Liver (tissue), 3 donors: ENCODE measurements at regions not wholly inside any gene's neighbourhood (a gene's known extent, or its start where the extent isn't known, plus 50 kb on each side); places are given as distances from the start of the nearest gene placed in this dataset.

Experiments used
- ATF3 ChIP-seq: IDR thresholded peaks from 2 replicates; pipeline ENCODE4 v1.6.1; 2016; ENCODE audit warnings: antibody characterized with exemption
- FOXA1 ChIP-seq: IDR thresholded peaks from 2 replicates; pipeline ENCODE4 v1.6.1; 2016; ENCODE audit warnings: antibody characterized with exemption
- MAX ChIP-seq: IDR thresholded peaks from 2 replicates; pipeline ENCODE4 v1.6.1; 2016; ENCODE audit warnings: antibody characterized with exemption
- NR2F2 ChIP-seq: IDR thresholded peaks from 2 replicates; pipeline ENCODE4 v1.6.1; 2016; ENCODE audit warnings: antibody characterized with exemption
- RAD21 ChIP-seq, 2 donors: IDR thresholded peaks; 2 replicates each; pipeline ENCODE4 v1.6.1; 2016; ENCODE audit warnings: antibody characterized with exemption in 2 of 2, mild to moderate bottlenecking in 2 of 2
- RXRA ChIP-seq, 2 donors: IDR thresholded peaks; 2 replicates each; pipeline ENCODE4 v1.6.1; 2017 to 2018; ENCODE audit warnings: antibody characterized with exemption in 2 of 2, mild to moderate bottlenecking in 1 of 2
- SP1 ChIP-seq: IDR thresholded peaks from 2 replicates; pipeline ENCODE4 v1.6.1; 2018; ENCODE audit warnings: antibody characterized with exemption, mild to moderate bottlenecking
- TAF1 ChIP-seq: conservative IDR thresholded peaks from 2 replicates; pipeline ENCODE4 v1.6.1; 2016; ENCODE audit warnings: antibody characterized with exemption, mild to moderate bottlenecking
- YY1 ChIP-seq: IDR thresholded peaks from 2 replicates; pipeline ENCODE4 v1.6.1; 2016; ENCODE audit warnings: antibody characterized with exemption, mild to moderate bottlenecking
- TF ChIP-seq, protein P1 (sequence below): fragments of 150-350 bp; IDR thresholded peaks from 2 replicates; pipeline ENCODE4 v1.5.1; 2017; ENCODE audit warnings: improper control_type of control experiment, low read depth, low read length; ENCODE audit not compliant: missing input control
- TF ChIP-seq, protein P2 (sequence below): IDR thresholded peaks from 2 replicates; pipeline ENCODE4 v1.6.1; 2016; ENCODE audit warnings: antibody characterized with exemption
- TF ChIP-seq, protein P3 (sequence below): IDR thresholded peaks from 2 replicates; pipeline ENCODE4 v1.6.1; 2016; ENCODE audit warnings: antibody characterized with exemption, mild to moderate bottlenecking
- donor health status: healthy.
- donor health status: healthy.

DNA sequence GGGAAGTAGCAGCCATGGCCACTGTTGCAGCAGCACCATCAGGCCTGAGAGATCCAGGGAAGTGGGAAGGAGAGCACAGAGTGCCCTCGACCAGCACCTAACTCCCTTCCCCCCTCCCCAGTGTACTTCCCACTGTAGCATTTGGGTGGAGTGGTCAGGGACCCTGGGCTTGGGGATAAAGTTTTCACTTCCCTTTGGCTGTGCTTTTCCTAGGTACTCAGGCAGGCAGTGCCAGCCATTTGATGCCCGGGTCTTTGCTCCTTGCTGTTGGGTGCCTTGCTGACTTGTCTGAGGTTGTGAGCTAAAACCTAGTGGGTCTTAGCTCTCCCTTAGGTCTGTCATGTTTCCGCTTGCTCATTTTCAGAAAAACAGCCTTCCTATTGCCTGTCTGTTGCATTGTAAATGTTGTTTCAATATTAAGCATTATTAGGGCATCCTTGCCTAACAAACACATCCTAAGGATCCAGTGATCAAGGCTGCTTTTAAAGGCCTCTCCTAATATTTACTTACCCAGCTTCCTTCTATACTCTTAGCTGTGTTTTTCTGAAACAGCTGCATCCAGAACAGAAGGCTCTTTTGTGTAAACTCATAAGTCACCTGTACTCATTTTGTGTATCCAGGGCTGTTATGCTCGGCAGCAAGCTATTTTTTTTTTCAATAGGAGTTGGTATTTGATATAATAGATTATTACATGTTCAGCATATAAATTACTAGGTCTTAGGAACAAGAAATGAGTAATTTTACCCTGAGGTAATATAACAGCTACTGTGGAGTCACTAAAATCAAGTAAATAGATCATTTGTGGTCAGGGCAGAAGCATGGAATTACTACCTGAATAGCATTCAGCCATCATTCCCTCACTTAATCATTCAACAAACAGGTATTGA is 418.6 kb upstream of the PROX1 start:
- TF ChIP-seq, protein P1, sequence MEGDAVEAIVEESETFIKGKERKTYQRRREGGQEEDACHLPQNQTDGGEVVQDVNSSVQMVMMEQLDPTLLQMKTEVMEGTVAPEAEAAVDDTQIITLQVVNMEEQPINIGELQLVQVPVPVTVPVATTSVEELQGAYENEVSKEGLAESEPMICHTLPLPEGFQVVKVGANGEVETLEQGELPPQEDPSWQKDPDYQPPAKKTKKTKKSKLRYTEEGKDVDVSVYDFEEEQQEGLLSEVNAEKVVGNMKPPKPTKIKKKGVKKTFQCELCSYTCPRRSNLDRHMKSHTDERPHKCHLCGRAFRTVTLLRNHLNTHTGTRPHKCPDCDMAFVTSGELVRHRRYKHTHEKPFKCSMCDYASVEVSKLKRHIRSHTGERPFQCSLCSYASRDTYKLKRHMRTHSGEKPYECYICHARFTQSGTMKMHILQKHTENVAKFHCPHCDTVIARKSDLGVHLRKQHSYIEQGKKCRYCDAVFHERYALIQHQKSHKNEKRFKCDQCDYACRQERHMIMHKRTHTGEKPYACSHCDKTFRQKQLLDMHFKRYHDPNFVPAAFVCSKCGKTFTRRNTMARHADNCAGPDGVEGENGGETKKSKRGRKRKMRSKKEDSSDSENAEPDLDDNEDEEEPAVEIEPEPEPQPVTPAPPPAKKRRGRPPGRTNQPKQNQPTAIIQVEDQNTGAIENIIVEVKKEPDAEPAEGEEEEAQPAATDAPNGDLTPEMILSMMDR = no peak
- TF ChIP-seq TAF1 (no peak), YY1 (no peak), NR2F2 (no peak), RAD21 (IDR thresholded peaks at IDR 0.05) (no peak), RXRA (IDR thresholded peaks at IDR 0.05) (no peak), MAX (no peak), SP1 (no peak), ATF3 (no peak), FOXA1 (no peak)
- TF ChIP-seq, protein P2, sequence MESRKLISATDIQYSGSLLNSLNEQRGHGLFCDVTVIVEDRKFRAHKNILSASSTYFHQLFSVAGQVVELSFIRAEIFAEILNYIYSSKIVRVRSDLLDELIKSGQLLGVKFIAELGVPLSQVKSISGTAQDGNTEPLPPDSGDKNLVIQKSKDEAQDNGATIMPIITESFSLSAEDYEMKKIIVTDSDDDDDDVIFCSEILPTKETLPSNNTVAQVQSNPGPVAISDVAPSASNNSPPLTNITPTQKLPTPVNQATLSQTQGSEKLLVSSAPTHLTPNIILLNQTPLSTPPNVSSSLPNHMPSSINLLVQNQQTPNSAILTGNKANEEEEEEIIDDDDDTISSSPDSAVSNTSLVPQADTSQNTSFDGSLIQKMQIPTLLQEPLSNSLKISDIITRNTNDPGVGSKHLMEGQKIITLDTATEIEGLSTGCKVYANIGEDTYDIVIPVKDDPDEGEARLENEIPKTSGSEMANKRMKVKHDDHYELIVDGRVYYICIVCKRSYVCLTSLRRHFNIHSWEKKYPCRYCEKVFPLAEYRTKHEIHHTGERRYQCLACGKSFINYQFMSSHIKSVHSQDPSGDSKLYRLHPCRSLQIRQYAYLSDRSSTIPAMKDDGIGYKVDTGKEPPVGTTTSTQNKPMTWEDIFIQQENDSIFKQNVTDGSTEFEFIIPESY = no peak
- TF ChIP-seq, protein P3, sequence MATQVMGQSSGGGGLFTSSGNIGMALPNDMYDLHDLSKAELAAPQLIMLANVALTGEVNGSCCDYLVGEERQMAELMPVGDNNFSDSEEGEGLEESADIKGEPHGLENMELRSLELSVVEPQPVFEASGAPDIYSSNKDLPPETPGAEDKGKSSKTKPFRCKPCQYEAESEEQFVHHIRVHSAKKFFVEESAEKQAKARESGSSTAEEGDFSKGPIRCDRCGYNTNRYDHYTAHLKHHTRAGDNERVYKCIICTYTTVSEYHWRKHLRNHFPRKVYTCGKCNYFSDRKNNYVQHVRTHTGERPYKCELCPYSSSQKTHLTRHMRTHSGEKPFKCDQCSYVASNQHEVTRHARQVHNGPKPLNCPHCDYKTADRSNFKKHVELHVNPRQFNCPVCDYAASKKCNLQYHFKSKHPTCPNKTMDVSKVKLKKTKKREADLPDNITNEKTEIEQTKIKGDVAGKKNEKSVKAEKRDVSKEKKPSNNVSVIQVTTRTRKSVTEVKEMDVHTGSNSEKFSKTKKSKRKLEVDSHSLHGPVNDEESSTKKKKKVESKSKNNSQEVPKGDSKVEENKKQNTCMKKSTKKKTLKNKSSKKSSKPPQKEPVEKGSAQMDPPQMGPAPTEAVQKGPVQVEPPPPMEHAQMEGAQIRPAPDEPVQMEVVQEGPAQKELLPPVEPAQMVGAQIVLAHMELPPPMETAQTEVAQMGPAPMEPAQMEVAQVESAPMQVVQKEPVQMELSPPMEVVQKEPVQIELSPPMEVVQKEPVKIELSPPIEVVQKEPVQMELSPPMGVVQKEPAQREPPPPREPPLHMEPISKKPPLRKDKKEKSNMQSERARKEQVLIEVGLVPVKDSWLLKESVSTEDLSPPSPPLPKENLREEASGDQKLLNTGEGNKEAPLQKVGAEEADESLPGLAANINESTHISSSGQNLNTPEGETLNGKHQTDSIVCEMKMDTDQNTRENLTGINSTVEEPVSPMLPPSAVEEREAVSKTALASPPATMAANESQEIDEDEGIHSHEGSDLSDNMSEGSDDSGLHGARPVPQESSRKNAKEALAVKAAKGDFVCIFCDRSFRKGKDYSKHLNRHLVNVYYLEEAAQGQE = no peak
